Psoas muscle (tissue), 7 donors: ENCODE measurements at regions not wholly inside any gene's neighbourhood (a gene's known extent, or its start where the extent isn't known, plus 50 kb on each side); places are given as distances from the start of the nearest gene placed in this dataset.
"Not testable (repeated sequence)": the region's sequence is repeated elsewhere in the genome, so short reads cannot be mapped to it uniquely, and the experiment has no call there.

Experiments
- ATAC-seq, 4 donors: fragments of 200-7000 bp; cut with Tn5 transposase; one replicate each; pipeline ENCODE4 v1.9.1; 2020; ENCODE audit warnings: moderate library complexity in 3 of 4, mild to moderate bottlenecking in 2 of 4
- DNase-seq, 2 donors: peaks; one replicate each; pipeline ENCODE4 v3.0.0-alpha.2; 2020
- H3K27ac ChIP-seq: fragments of 200-600 bp; one replicate; pipeline ENCODE4 v1.8.0; 2022
- H3K27me3 ChIP-seq, 3 donors: fragments of 200-600 bp in 1 of 3; one replicate each; pipeline versions ENCODE4 v1.6.1 to v1.8.0; 2013 to 2022; ENCODE audit warnings: low read length in 2 of 3, mild to moderate bottlenecking in 2 of 3, moderate library complexity in 1 of 3; ENCODE audit not compliant: insufficient read depth in 3 of 3
- H3K36me3 ChIP-seq, 2 donors: fragments of 200-600 bp in 1 of 2; one replicate each; pipeline versions ENCODE4 v1.6.1 to v1.8.0; 2013 to 2022; ENCODE audit warnings: low read depth in 1 of 2, mild to moderate bottlenecking in 1 of 2, moderate library complexity in 1 of 2; ENCODE audit not compliant: insufficient read depth in 1 of 2
- H3K4me1 ChIP-seq: fragments of 200-600 bp; one replicate; pipeline ENCODE4 v1.8.0; 2022
- H3K4me3 ChIP-seq: fragments of 200-600 bp; one replicate; pipeline ENCODE4 v1.8.0; 2022; ENCODE audit warnings: mild to moderate bottlenecking
- H3K9me3 ChIP-seq: fragments of 200-600 bp; one replicate; pipeline ENCODE4 v1.8.0; 2022
- WGBS, 3 donors: extraction: QIAGEN DNeasy Blood & Tissue Kit; methylation state at CpG; one replicate each; pipeline versions ENCODE4 v1.1.6 to v1.1.7; 2013; 5-methylcytosine and 5-hydroxymethylcytosine counted together
- intact Hi-C, 2 donors: fragments of 100-400 bp; cut with DNase I; formaldehyde crosslinking; loops; one replicate each; pipeline versions ENCODE4 v1.11.0 to v1.14.2; 2022
- TF ChIP-seq, protein P1 (sequence below): fragments of 200-600 bp; IDR thresholded peaks from one replicate; pipeline ENCODE4 v1.8.0; 2022; ENCODE audit warnings: antibody characterized with exemption
- donor health status: healthy with polysubstance abuse.
- donor health status: DM: no; HTN: no; CAD: no; lungs with moderate emphysema.
- donor health status: Bipolar disorder and iron deficiency.
- donor health status: healthy.
- donor health status: DM: yes; HTN: yes; CAD: no.
- donor health status: DM: no; HTN: no; CAD: no.
- donor health status: DM: yes; HTN: yes; CAD: no.

- ATAC-seq, result no peak
- intact Hi-C loops, result no loop called here
- no peaks in the 10 kb centered on the region for H3K27me3 ChIP-seq
Measured at GRCh38 chr15:46955576-46955975, 761.7 kb upstream of the SEMA6D start.

GRCh38 chr15:46956456-46956855 lies 760.8 kb upstream of the SEMA6D start:
- TF ChIP-seq, protein P1, sequence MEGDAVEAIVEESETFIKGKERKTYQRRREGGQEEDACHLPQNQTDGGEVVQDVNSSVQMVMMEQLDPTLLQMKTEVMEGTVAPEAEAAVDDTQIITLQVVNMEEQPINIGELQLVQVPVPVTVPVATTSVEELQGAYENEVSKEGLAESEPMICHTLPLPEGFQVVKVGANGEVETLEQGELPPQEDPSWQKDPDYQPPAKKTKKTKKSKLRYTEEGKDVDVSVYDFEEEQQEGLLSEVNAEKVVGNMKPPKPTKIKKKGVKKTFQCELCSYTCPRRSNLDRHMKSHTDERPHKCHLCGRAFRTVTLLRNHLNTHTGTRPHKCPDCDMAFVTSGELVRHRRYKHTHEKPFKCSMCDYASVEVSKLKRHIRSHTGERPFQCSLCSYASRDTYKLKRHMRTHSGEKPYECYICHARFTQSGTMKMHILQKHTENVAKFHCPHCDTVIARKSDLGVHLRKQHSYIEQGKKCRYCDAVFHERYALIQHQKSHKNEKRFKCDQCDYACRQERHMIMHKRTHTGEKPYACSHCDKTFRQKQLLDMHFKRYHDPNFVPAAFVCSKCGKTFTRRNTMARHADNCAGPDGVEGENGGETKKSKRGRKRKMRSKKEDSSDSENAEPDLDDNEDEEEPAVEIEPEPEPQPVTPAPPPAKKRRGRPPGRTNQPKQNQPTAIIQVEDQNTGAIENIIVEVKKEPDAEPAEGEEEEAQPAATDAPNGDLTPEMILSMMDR, result no peak
- intact Hi-C loops, result no loop called here
- no peak for DNase-seq

More at GRCh38 chr15:46955576-46955975, 761.7 kb upstream of the SEMA6D start:
- Histone ChIP-seq H3K4me3 (no peak overlapping the region), H3K4me1 (no peaks in the 10 kb centered on the region), H3K9me3 (no peaks in the 10 kb centered on the region), H3K27ac (no peak overlapping the region), H3K36me3 (no peaks in the 10 kb centered on the region)
- 69 to 74% (median 73%) methylated on average over 3 of the region's 3 CpGs for WGBS, 3 donors
- TF ChIP-seq, protein P1, result no peak
- DNase-seq, result no peak

GRCh38 chr15:46956881-46957280 lies 760.4 kb upstream of the SEMA6D start:
- Histone ChIP-seq H3K27me3 (no peaks in the 10 kb centered on the region), H3K27ac (no peak overlapping the region), H3K36me3 (no peaks in the 10 kb centered on the region), H3K4me3 (no peak overlapping the region), H3K4me1 (no peaks in the 10 kb centered on the region), H3K9me3 (no peaks in the 10 kb centered on the region)
- TF ChIP-seq, protein P1, result no peak
- DNase-seq, result no peak
- intact Hi-C loops, result no loop called here
- no peak for ATAC-seq
- WGBS, 3 donors, result 89 to 94% (median 90%) methylated on average over 1 of the region's 1 CpG

More at GRCh38 chr15:46956456-46956855, 760.8 kb upstream of the SEMA6D start:
- no peaks in the 10 kb centered on the region for H3K4me1 ChIP-seq
- H3K9me3 ChIP-seq, result no peaks in the 10 kb centered on the region
- H3K27me3 ChIP-seq, result no peaks in the 10 kb centered on the region
- no peak for ATAC-seq
- no peak overlapping the region for H3K4me3 ChIP-seq
- no peaks in the 10 kb centered on the region for H3K36me3 ChIP-seq
- no peak overlapping the region for H3K27ac ChIP-seq
- 54 to 65% (median 59%) methylated on average over 3 of the region's 3 CpGs for WGBS, 3 donors

- 89 to 91% (median 89%) methylated on average over 3 of the region's 3 CpGs for WGBS, 3 donors
Measured at GRCh38 chr15:46960581-46960980, 756.7 kb upstream of the SEMA6D start.

GRCh38 chr15:46961795-46962194 lies 755.5 kb upstream of the SEMA6D start:
- no peak for ATAC-seq

More at GRCh38 chr15:46960581-46960980, 756.7 kb upstream of the SEMA6D start:
- H3K27me3 ChIP-seq, result no peaks in the 10 kb centered on the region
- H3K36me3 ChIP-seq, result no peaks in the 10 kb centered on the region
- ATAC-seq, result no peak
- no peaks in the 10 kb centered on the region for H3K9me3 ChIP-seq
- TF ChIP-seq, protein P1, result no peak
- no peak for DNase-seq
- no peaks in the 10 kb centered on the region for H3K4me1 ChIP-seq
- H3K27ac ChIP-seq, result no peak overlapping the region
- intact Hi-C loops, result no loop called here
- H3K4me3 ChIP-seq, result no peak overlapping the region

GRCh38 chr15:46988055-46988454 lies 729.2 kb upstream of the SEMA6D start:
- intact Hi-C loops, H3K4me3 ChIP-seq, H3K9me3 ChIP-seq: not testable (repeated sequence)

More at GRCh38 chr15:46961795-46962194, 755.5 kb upstream of the SEMA6D start:
- Histone ChIP-seq H3K9me3 (no peaks in the 10 kb centered on the region), H3K36me3 (no peaks in the 10 kb centered on the region), H3K27ac (no peak overlapping the region), H3K4me3 (no peak overlapping the region), H3K4me1 (no peaks in the 10 kb centered on the region), H3K27me3 (no peaks in the 10 kb centered on the region)
- DNase-seq, result no peak
- intact Hi-C loops, result no loop called here
- TF ChIP-seq, protein P1, result no peak

More at GRCh38 chr15:46988055-46988454, 729.2 kb upstream of the SEMA6D start:
- not testable (repeated sequence) for ATAC-seq, H3K27me3 ChIP-seq, H3K27ac ChIP-seq, DNase-seq, H3K4me1 ChIP-seq, H3K36me3 ChIP-seq
- WGBS, 3 donors, result 76 to 88% (median 82%) methylated on average over 2 of the region's 2 CpGs
